ENCODE measurements at regions not wholly inside any gene's neighbourhood (a gene's known extent, or its start where the extent isn't known, plus 50 kb on each side); places are given as distances from the start of the nearest gene placed in this dataset.

- TF ChIP-seq TFE3 (CRISPR knock-in tag; IDR thresholded peaks at IDR 0.05) = no peak
- no peak for TF ChIP-seq ZNF75A (CRISPR knock-in tag; IDR thresholded peaks at IDR 0.05)
- no peak for TF ChIP-seq GABPB2 (CRISPR knock-in tag; conservative IDR thresholded peaks at IDR 0.05)
- no peak for TF ChIP-seq ZNF124 (CRISPR knock-in tag; IDR thresholded peaks at IDR 0.05)
- no peak for TF ChIP-seq ZNF134 (CRISPR knock-in tag; conservative IDR thresholded peaks at IDR 0.05)
- TF ChIP-seq FOSL1 (tag; conservative IDR thresholded peaks at IDR 0.05) = peak; percentile 55; the same call in 1 of the 2 replicates
- no peak for TF ChIP-seq NFATC3 (IDR thresholded peaks at IDR 0.05)
- TF ChIP-seq ZNF511 (CRISPR knock-in tag; IDR thresholded peaks at IDR 0.05) = no peak
- TF ChIP-seq ETS1 (conservative IDR thresholded peaks at IDR 0.05; ENCODE audit: control insufficient read depth, low read depth, low read length) = no peak
- TF ChIP-seq ZNF175 (CRISPR knock-in tag; IDR thresholded peaks at IDR 0.05; ENCODE audit: low read depth) = 0 out of 2 replicates have a peak, but pooled peaks have one; percentile 29
- TF ChIP-seq USF1 (CRISPR knock-in tag; IDR thresholded peaks at IDR 0.05) = no peak
- no peak for TF ChIP-seq PTRF (tag; IDR thresholded peaks at IDR 0.05)
- TF ChIP-seq DIDO1 (tag; IDR thresholded peaks at IDR 0.05; ENCODE audit: low read depth) = no peak
- no peak for TF ChIP-seq CCAR2 (IDR thresholded peaks at IDR 0.05; ENCODE audit: low read depth, low read length)
- no peak for TF ChIP-seq CHCHD3 (CRISPR knock-in tag; IDR thresholded peaks at IDR 0.05)
- peak; percentile 20; the same call in 1 of the 2 replicates for TF ChIP-seq SMARCE1 (IDR thresholded peaks at IDR 0.05)
- TF ChIP-seq CSDE1 (IDR thresholded peaks at IDR 0.05) = no peak
- TF ChIP-seq PPARD (CRISPR knock-in tag; IDR thresholded peaks at IDR 0.05) = no peak
- TF ChIP-seq MAX (CRISPR knock-in tag; IDR thresholded peaks at IDR 0.05) = no peak
- TF ChIP-seq ATF3 (IDR thresholded peaks at IDR 0.05) = peak; percentile 29; the same call in 1 of the 2 replicates
- no peak for TF ChIP-seq ATF3 (CRISPR knock-in tag; conservative IDR thresholded peaks at IDR 0.05)
- TF ChIP-seq ZNF639 (CRISPR knock-in tag; conservative IDR thresholded peaks at IDR 0.05 in 1 of 2, IDR thresholded peaks at IDR 0.05 in 1 of 2) = no peak; a peak in 1 of 4 replicates
- peak; percentile 68 for TF ChIP-seq SMARCA4 (IDR thresholded peaks at IDR 0.05)
Observed at GRCh38 chr20:22924046-22924737, 110.9 kb upstream of the SSTR4 start (continued).

Data from K562 (cell line).